OCI-LY7 (cell line): ENCODE measurements at regions not wholly inside any gene's neighbourhood (a gene's known extent, or its start where the extent isn't known, plus 50 kb on each side); places are given as distances from the start of the nearest gene placed in this dataset.

ENCODE experiments used
- BruUV-seq: library from RNA; stranded (reverse); fragments of 400-500 nt; replicated peaks from 2 replicates; lab custom pipeline; 2021; lab: Mats Ljungman, UMichigan
- CTCF ChIA-PET: fragments of 300-600 bp; sonication (Branson Sonifier 250); formaldehyde crosslinking; loops from one replicate; lab custom pipeline; 2022; ENCODE audit warnings: antibody characterized with exemption; ENCODE audit not compliant: unreplicated experiment; lab: Charles Lee
- POLR2A ChIA-PET: fragments of 300-600 bp; sonication (Branson Sonifier 250); formaldehyde crosslinking; loops from one replicate; lab custom pipeline; 2022; ENCODE audit warnings: antibody characterized with exemption; lab: Charles Lee
- DNase-seq: peaks from one replicate; pipeline ENCODE4 v3.0.0-alpha.2; 2015; ENCODE audit warnings: low spot score
- H2AFZ ChIP-seq: fragments of 200-600 bp; sonication (generic), shearing (Covaris generic); 2 replicates; pipeline ENCODE4 v1.6.1; 2014; ENCODE audit warnings: mild to moderate bottlenecking, antibody characterized with exemption, low read length, moderate library complexity
- H3K27ac ChIP-seq: fragments of 200-600 bp; sonication (generic); 2 replicates; pipeline ENCODE4 v1.5.1; 2014; ENCODE audit warnings: mixed run types, low read depth, mild to moderate bottlenecking, moderate library complexity, low read length, inconsistent platforms; ENCODE audit not compliant: poor library complexity, severe bottlenecking
- H3K36me3 ChIP-seq: fragments of 200-600 bp; sonication (generic); 2 replicates; pipeline ENCODE4 v1.6.1; 2014; ENCODE audit warnings: mild to moderate bottlenecking, antibody characterized with exemption, low read length, moderate library complexity, mixed read lengths; ENCODE audit not compliant: insufficient read depth
- H3K4me1 ChIP-seq: fragments of 200-600 bp; sonication (generic); 2 replicates; pipeline ENCODE4 v1.5.1; 2014; ENCODE audit warnings: mild to moderate bottlenecking, low read length; ENCODE audit not compliant: insufficient read depth, poor library complexity, severe bottlenecking
- H3K4me2 ChIP-seq: fragments of 200-600 bp; sonication (generic); 2 replicates; pipeline ENCODE4 v1.6.1; 2014; ENCODE audit warnings: mild to moderate bottlenecking, low read length
- H3K4me3 ChIP-seq: fragments of 200-600 bp; sonication (generic); 2 replicates; pipeline ENCODE4 v1.5.1; 2014; ENCODE audit warnings: mild to moderate bottlenecking, low read depth, low read length; ENCODE audit not compliant: poor library complexity, severe bottlenecking
- H3K79me2 ChIP-seq: fragments of 200-600 bp; sonication (generic); 2 replicates; pipeline ENCODE4 v1.6.1; 2016; ENCODE audit warnings: low read depth, mild to moderate bottlenecking, low read length, moderate library complexity, mixed read lengths; ENCODE audit not compliant: insufficient read depth
- H3K9me2 ChIP-seq: fragments of 200-600 bp; sonication (generic); 2 replicates; pipeline ENCODE4 v1.6.1; 2016; ENCODE audit warnings: mild to moderate bottlenecking, low read length, mixed read lengths; ENCODE audit not compliant: insufficient read depth
- H3K9me3 ChIP-seq: fragments of 200-600 bp; sonication (generic); 2 replicates; pipeline ENCODE4 v1.6.1; 2014; ENCODE audit warnings: mild to moderate bottlenecking, mixed run types, low read length, mixed read lengths
- H4K20me1 ChIP-seq: fragments of 200-600 bp; sonication (generic); 2 replicates; pipeline ENCODE4 v1.6.1; 2014; ENCODE audit warnings: mild to moderate bottlenecking, antibody characterized with exemption, low read length, moderate library complexity, mixed read lengths; ENCODE audit not compliant: insufficient read depth
- EZH2phosphoT487 ChIP-seq: fragments of 200-600 bp; sonication (generic); IDR thresholded peaks from 2 replicates; pipeline ENCODE4 v1.6.1; 2018; ENCODE audit warnings: low read depth, borderline replicate concordance, mild to moderate bottlenecking, mixed run types, antibody characterized with exemption, low read length, moderate library complexity, mixed read lengths
- intact Hi-C: fragments of 100-400 bp; cut with micrococcal nuclease; formaldehyde crosslinking; loops from one replicate; pipeline ENCODE4 v1.10.0; 2022; ENCODE audit not compliant: unreplicated experiment
- TF ChIP-seq, protein P1 (sequence below): fragments of 200-600 bp; sonication (generic); conservative IDR thresholded peaks from 2 replicates; pipeline ENCODE4 v1.5.1; 2014; ENCODE audit warnings: mild to moderate bottlenecking, antibody characterized with exemption, low read length, moderate library complexity, mixed read lengths

- Histone ChIP-seq H4K20me1 (no peaks in the 10 kb centered on the region), H3K4me1 (peaks cover 69% of the 10 kb centered on the region), H2AFZ (peak overlapping the region; percentile 22; the same call in 1 of the 2 replicates), H3K4me2 (peak overlapping the region; percentile 60), H3K9me3 (no peaks in the 10 kb centered on the region; the same call in 1 of the 2 replicates), H3K79me2 (peaks cover 11% of the 10 kb centered on the region; the same call in 1 of the 2 replicates), H3K9me2 (no peaks in the 10 kb centered on the region), H3K36me3 (peaks cover 13% of the 10 kb centered on the region), H3K4me3 (peak overlapping the region; percentile 4), H3K27ac (peak overlapping the region; percentile 55)
- CTCF ChIA-PET = interaction anchor here (0.6 kb wide), 1 partner anchor 11 kb away, joined by 4 read pairs; no protein-coding TSS in a partner anchor
- BruUV-seq = no TSS peak
- TF ChIP-seq, protein P1, sequence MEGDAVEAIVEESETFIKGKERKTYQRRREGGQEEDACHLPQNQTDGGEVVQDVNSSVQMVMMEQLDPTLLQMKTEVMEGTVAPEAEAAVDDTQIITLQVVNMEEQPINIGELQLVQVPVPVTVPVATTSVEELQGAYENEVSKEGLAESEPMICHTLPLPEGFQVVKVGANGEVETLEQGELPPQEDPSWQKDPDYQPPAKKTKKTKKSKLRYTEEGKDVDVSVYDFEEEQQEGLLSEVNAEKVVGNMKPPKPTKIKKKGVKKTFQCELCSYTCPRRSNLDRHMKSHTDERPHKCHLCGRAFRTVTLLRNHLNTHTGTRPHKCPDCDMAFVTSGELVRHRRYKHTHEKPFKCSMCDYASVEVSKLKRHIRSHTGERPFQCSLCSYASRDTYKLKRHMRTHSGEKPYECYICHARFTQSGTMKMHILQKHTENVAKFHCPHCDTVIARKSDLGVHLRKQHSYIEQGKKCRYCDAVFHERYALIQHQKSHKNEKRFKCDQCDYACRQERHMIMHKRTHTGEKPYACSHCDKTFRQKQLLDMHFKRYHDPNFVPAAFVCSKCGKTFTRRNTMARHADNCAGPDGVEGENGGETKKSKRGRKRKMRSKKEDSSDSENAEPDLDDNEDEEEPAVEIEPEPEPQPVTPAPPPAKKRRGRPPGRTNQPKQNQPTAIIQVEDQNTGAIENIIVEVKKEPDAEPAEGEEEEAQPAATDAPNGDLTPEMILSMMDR = no peak
- TF ChIP-seq EZH2phosphoT487 = no peak
- DNase-seq = peak; percentile 56
- intact Hi-C loops = no loop called here
- POLR2A ChIA-PET = interaction anchor here (0.7 to 3.2 kb wide), 6 partner anchors 8 to 153 kb away, joined by 3 to 12 read pairs (median 4); no protein-coding TSS in a partner anchor
Measured at GRCh38 chr11:87459351-87459750, 421.6 kb downstream of the TMEM135 start.

DNA sequence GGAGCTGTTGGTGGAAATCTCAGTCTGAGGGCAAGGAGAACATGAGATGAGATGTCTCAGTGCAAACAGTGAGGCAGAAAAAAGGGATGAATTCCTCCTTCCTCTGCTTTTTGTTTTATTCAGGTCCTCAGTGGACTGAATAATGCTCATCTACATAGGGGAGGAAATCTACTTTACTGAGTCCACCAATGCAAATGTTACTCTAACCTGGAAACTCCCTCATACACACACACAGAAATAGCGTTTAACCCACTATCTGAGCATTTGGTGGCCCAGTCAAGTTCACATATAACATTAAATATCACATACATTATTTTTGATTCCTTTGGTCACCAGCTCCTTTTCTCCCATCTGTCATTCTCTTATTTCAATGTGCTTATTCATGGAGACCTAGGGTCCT lies 418.8 kb downstream of the TMEM135 start:
- TF ChIP-seq, protein P1 = no peak
- no peak for TF ChIP-seq EZH2phosphoT487
- Histone ChIP-seq H3K4me1 (peaks cover 78% of the 10 kb centered on the region), H3K79me2 (peaks cover 11% of the 10 kb centered on the region; the same call in 1 of the 2 replicates), H3K36me3 (peaks cover 13% of the 10 kb centered on the region), H3K9me2 (no peaks in the 10 kb centered on the region), H2AFZ (peak overlapping the region; percentile 3; the same call in 1 of the 2 replicates), H3K4me3 (no peak overlapping the region), H3K4me2 (peak overlapping the region; percentile 27), H3K27ac (peak overlapping the region; percentile 96), H3K9me3 (no peaks in the 10 kb centered on the region; the same call in 1 of the 2 replicates), H4K20me1 (no peaks in the 10 kb centered on the region)
- CTCF ChIA-PET = interaction anchor here (0.6 kb wide), 1 partner anchor 28 kb away, joined by 3 read pairs; no protein-coding TSS in a partner anchor
- no TSS peak for BruUV-seq
- POLR2A ChIA-PET = interaction anchor here (0.6 to 1.5 kb wide), 6 partner anchors 13 to 515 kb away, joined by 3 to 4 read pairs (median 4); no protein-coding TSS in a partner anchor
- peak; percentile 19 for DNase-seq
- intact Hi-C loops = no loop called here

DNA sequence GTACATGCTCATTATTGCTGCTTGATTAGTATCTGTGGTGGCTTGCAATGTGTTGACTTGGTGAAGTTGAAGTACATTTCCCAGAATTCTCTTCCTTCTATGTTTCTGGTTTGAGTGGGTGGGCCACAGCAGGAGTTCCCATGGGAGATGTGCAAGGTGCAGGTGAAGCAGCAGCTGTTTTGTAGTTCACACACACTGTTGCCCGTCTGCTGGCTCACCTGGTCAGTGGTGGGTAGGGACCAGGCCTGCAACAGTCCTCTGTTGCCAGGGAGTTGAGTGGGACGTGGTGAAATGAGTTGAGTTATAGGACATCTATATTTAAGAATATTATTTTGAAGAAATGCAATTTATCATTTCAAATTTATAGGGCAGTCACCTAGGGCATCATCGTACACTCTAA lies 417.4 kb downstream of the TMEM135 start:
- Histone ChIP-seq H3K36me3 (peaks cover 13% of the 10 kb centered on the region), H3K4me2 (peak overlapping the region; percentile 82), H3K4me1 (peaks cover 83% of the 10 kb centered on the region), H3K79me2 (peaks cover 16% of the 10 kb centered on the region; the same call in 1 of the 2 replicates), H3K9me3 (no peaks in the 10 kb centered on the region; the same call in 1 of the 2 replicates), H4K20me1 (no peaks in the 10 kb centered on the region), H3K4me3 (peak overlapping the region; percentile 55), H2AFZ (peak overlapping the region; percentile 28; the same call in 1 of the 2 replicates), H3K27ac (peak overlapping the region; percentile 96), H3K9me2 (no peaks in the 10 kb centered on the region)
- CTCF ChIA-PET = interaction anchor here (1.0 to 1.5 kb wide), 3 partner anchors 34 to 102 kb away, joined by 3 to 11 read pairs (median 4); no protein-coding TSS in a partner anchor
- intact Hi-C loops = loop anchor here (2.0 kb wide), 2 partner anchors 34 to 158 kb away; no protein-coding TSS in a partner anchor
- POLR2A ChIA-PET = interaction anchor here (0.6 to 2.7 kb wide), 11 partner anchors 11 to 917 kb away, joined by 3 to 15 read pairs (median 4); no protein-coding TSS in a partner anchor
- no peak for TF ChIP-seq EZH2phosphoT487
- TF ChIP-seq, protein P1 = no peak
- DNase-seq = peak; percentile 52
- BruUV-seq = no TSS peak
